SH-SY5Y (cell line): ENCODE measurements at regions not wholly inside any gene's neighbourhood (a gene's known extent, or its start where the extent isn't known, plus 50 kb on each side); places are given as distances from the start of the nearest gene placed in this dataset.

ENCODE experiments used
- GATA2 ChIP-seq: IDR thresholded peaks from 2 replicates; pipeline ENCODE4 v1.6.1; 2011; ENCODE audit warnings: mild to moderate bottlenecking, low read depth, low read length
- GATA3 ChIP-seq: IDR thresholded peaks from 2 replicates; pipeline ENCODE4 v1.6.1; 2011; ENCODE audit warnings: low read depth, mild to moderate bottlenecking, low read length, moderate library complexity

DNA sequence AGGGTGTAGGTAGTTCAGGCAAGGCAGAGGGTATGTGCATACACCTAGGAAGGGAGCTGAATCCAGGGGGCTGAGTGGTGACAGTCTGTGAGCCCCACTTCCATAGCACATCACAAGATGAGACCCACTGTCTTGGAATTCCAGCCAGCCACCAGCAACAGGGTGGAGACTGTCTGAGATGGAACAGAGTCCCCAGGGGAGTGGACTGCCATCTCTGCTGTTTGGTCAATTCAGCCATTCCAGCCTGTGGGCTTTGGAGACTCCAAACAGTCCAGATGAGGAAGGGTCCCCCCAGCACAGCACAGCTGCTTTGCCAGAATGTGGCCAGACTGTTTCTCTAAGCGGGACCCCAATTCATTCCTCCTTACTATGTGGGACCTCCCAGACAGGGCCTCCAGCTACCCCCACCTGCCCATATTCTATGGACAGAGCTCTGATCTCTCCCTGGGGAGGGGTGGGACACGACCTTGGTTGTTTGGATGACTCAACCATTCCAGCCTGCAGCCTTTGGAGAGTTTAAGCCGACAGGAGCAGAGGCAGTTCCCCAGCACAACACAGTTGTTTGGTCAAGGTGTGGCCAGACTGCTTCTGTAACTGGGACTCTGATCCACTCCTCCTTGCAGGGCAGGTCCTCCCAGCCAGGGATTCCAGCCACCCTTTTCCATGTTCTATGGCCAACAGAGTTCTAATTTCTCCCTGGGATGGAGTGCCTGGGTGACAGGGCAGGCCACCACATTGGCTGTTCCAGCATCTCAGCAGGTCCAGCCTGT lies 178.0 kb downstream of the RND3 start:
- TF ChIP-seq GATA2: no peak
- no peak for TF ChIP-seq GATA3
